ENCODE measurements at regions not wholly inside any gene's neighbourhood (a gene's known extent, or its start where the extent isn't known, plus 50 kb on each side); places are given as distances from the start of the nearest gene placed in this dataset.

DNA sequence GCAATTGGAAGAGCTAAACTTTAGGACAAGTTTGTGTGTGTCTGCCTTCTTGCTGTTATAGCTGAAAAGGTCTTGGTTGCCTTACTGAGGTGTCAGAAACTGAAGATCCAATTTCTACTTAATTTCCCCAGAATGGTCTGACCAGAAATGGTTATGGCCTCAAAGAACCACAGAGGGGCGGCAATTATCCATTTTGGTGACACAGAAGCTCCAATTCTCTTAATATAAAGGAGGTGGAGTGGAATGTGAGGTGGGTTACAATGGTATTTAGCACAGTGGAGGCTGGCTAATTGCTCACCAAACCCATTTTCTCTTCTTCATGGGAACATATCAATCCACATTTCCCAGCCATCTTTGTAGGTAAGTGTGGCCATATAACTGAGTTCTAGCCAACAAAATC is 1157.2 kb downstream of the OLFM4 start:
- TF ChIP-seq POLR2AphosphoS5 (IDR thresholded peaks at IDR 0.05) (no peak), EP300 (IDR thresholded peaks at IDR 0.05) (no peak)
- TF ChIP-seq, protein P1, sequence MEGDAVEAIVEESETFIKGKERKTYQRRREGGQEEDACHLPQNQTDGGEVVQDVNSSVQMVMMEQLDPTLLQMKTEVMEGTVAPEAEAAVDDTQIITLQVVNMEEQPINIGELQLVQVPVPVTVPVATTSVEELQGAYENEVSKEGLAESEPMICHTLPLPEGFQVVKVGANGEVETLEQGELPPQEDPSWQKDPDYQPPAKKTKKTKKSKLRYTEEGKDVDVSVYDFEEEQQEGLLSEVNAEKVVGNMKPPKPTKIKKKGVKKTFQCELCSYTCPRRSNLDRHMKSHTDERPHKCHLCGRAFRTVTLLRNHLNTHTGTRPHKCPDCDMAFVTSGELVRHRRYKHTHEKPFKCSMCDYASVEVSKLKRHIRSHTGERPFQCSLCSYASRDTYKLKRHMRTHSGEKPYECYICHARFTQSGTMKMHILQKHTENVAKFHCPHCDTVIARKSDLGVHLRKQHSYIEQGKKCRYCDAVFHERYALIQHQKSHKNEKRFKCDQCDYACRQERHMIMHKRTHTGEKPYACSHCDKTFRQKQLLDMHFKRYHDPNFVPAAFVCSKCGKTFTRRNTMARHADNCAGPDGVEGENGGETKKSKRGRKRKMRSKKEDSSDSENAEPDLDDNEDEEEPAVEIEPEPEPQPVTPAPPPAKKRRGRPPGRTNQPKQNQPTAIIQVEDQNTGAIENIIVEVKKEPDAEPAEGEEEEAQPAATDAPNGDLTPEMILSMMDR (IDR thresholded peaks at IDR 0.05): no peak

Data from esophagus muscularis mucosa (tissue), 4 donors.